SK-N-SH (cell line): ENCODE measurements at regions not wholly inside any gene's neighbourhood (a gene's known extent, or its start where the extent isn't known, plus 50 kb on each side); places are given as distances from the start of the nearest gene placed in this dataset.

Experiments
- CTCF ChIA-PET: fragments of 300-600, 350-600 bp; formaldehyde crosslinking; extraction: SDS; loops from one replicate; lab custom pipeline; 2021; lab: Yijun Ruan, JAX
- POLR2A ChIA-PET: fragments of 350-600 bp; sonication (Branson Sonifier 250); formaldehyde crosslinking; extraction: SDS; loops from one replicate; lab custom pipeline; 2020; ENCODE audit warnings: antibody characterized with exemption, inconsistent platforms; lab: Yijun Ruan, JAX
- DNase-seq: peaks from one replicate; pipeline ENCODE4 v3.0.0; 2012
- H2AFZ ChIP-seq: fragments of 200-600 bp; sonication (generic); 2 replicates; pipeline ENCODE4 v1.8.1; 2016; ENCODE audit warnings: antibody characterized with exemption, mild to moderate bottlenecking, low read depth
- H3F3A ChIP-seq: fragments of 200-600 bp; sonication (generic); replicated peaks from 2 replicates; pipeline ENCODE3; 2016; ENCODE audit warnings: antibody characterized with exemption, mild to moderate bottlenecking; ENCODE audit not compliant: insufficient read depth
- H3K27ac ChIP-seq, 2 experiments: fragments of 200-500 bp in 1 of 2; fragments of 200-600 bp in 1 of 2; sonication (Bioruptor generic) in 1 of 2; sonication (generic), shearing (Covaris generic) in 1 of 2; 2 replicates each; pipeline versions ENCODE4 v1.5.1 to v1.6.1; 2014 to 2016; ENCODE audit warnings: low read depth in 2 of 2, inconsistent platforms in 1 of 2, low read length in 1 of 2, mild to moderate bottlenecking in 1 of 2, mixed read lengths in 1 of 2
- H3K27me3 ChIP-seq: fragments of 200-600 bp; sonication (generic), shearing (Covaris generic); 2 replicates; pipeline ENCODE4 v1.6.1; 2016; ENCODE audit warnings: mixed run types; ENCODE audit not compliant: insufficient read depth
- H3K36me3 ChIP-seq, 2 experiments: fragments of 200-500 bp in 1 of 2; fragments of 200-600 bp in 1 of 2; sonication (Bioruptor generic) in 1 of 2; sonication (generic) in 1 of 2; replicated peaks in 1 of 2; 2 replicates each; pipeline versions ENCODE3 to v1.5.1; 2014 to 2016; ENCODE audit warnings: low read length in 1 of 2, mild to moderate bottlenecking in 1 of 2; ENCODE audit not compliant: insufficient read depth in 2 of 2, control insufficient read depth in 1 of 2
- H3K4me1 ChIP-seq, 2 experiments: fragments of 200-500 bp in 1 of 2; fragments of 200-600 bp in 1 of 2; sonication (Bioruptor generic) in 1 of 2; sonication (generic), shearing (Covaris generic) in 1 of 2; 2 replicates each; pipeline versions ENCODE4 v1.5.1 to v1.6.1; 2014 to 2016; ENCODE audit warnings: low read depth in 1 of 2, low read length in 1 of 2, mixed run types in 1 of 2; ENCODE audit not compliant: insufficient read depth in 2 of 2, control insufficient read depth in 1 of 2
- H3K4me2 ChIP-seq: fragments of 200-600 bp; sonication (generic), shearing (Covaris generic); 2 replicates; pipeline ENCODE4 v1.6.1; 2017; ENCODE audit warnings: mixed run types
- H3K4me3 ChIP-seq, 2 experiments: fragments of 200-500 bp in 1 of 2; fragments of 200-600 bp in 1 of 2; sonication (Bioruptor generic) in 1 of 2; sonication (generic), shearing (Covaris generic) in 1 of 2; 2 replicates each; pipeline versions ENCODE4 v1.5.1 to v1.8.1; 2014 to 2016; ENCODE audit warnings: low read depth in 2 of 2, inconsistent platforms in 1 of 2, low read length in 1 of 2, mild to moderate bottlenecking in 1 of 2, mixed read lengths in 1 of 2, moderate library complexity in 1 of 2
- H3K79me2 ChIP-seq: fragments of 200-600 bp; sonication (generic); 2 replicates; pipeline ENCODE4 v1.8.1; 2017; ENCODE audit warnings: mild to moderate bottlenecking; ENCODE audit not compliant: insufficient read depth
- H3K9ac ChIP-seq: fragments of 200-600 bp; sonication (generic); 2 replicates; pipeline ENCODE4 v1.6.1; 2017; ENCODE audit warnings: mixed run types
- H3K9me2 ChIP-seq: fragments of 200-600 bp; sonication (generic); 2 replicates; pipeline ENCODE4 v1.6.1; 2017; ENCODE audit warnings: mixed run types
- H3K9me3 ChIP-seq: fragments of 200-600 bp; sonication (generic); 2 replicates; pipeline ENCODE4 v1.6.1; 2017; ENCODE audit warnings: mixed run types, mild to moderate bottlenecking, moderate library complexity
- H4K20me1 ChIP-seq: fragments of 200-600 bp; sonication (generic); 2 replicates; pipeline ENCODE4 v1.6.1; 2017; ENCODE audit warnings: mild to moderate bottlenecking, mixed run types; ENCODE audit not compliant: insufficient read depth
- CHD2 ChIP-seq: fragments of 150-350 bp; IDR thresholded peaks from 2 replicates; pipeline ENCODE4 v1.6.1; 2018; ENCODE audit warnings: low read length; ENCODE audit not compliant: partially characterized antibody
- EP300 ChIP-seq, 2 experiments: IDR thresholded peaks; 2 replicates each; pipeline versions ENCODE4 v1.4.0 to v1.6.1; 2012; ENCODE audit warnings: borderline replicate concordance in 1 of 2, low read depth in 1 of 2, low read length in 1 of 2
- FOSL2 ChIP-seq: IDR thresholded peaks from 2 replicates; pipeline ENCODE4 v1.4.0; 2012; ENCODE audit warnings: low read depth, mild to moderate bottlenecking, moderate library complexity, borderline replicate concordance
- FOXJ3 ChIP-seq: sonication (generic); formaldehyde crosslinking; IDR thresholded peaks from 2 replicates; pipeline ENCODE4 v1.5.1; 2020; ENCODE audit warnings: mild to moderate bottlenecking, missing genetic modification reagents
- FOXM1 ChIP-seq: IDR thresholded peaks from 2 replicates; pipeline ENCODE4 v1.4.0; 2012; ENCODE audit warnings: low read depth, mild to moderate bottlenecking
- GABPA ChIP-seq: IDR thresholded peaks from 2 replicates; pipeline ENCODE4 v1.4.0; 2012; ENCODE audit warnings: low read depth, mild to moderate bottlenecking
- GATA2 ChIP-seq: sonication (generic); formaldehyde crosslinking; IDR thresholded peaks from 2 replicates; pipeline ENCODE4 v1.5.0; 2020; ENCODE audit warnings: mild to moderate bottlenecking, missing genetic modification reagents
- MEF2A ChIP-seq: IDR thresholded peaks from 2 replicates; pipeline ENCODE4 v1.4.0; 2012; ENCODE audit warnings: low read depth, borderline replicate concordance
- NRF1 ChIP-seq: IDR thresholded peaks from 2 replicates; pipeline ENCODE4 v1.6.1; 2012; ENCODE audit warnings: low read depth, mild to moderate bottlenecking, low read length
- RAD21 ChIP-seq: IDR thresholded peaks from 2 replicates; pipeline ENCODE4 v1.6.1; 2012; ENCODE audit warnings: mild to moderate bottlenecking, low read length
- RFX5 ChIP-seq: IDR thresholded peaks from 2 replicates; pipeline ENCODE4 v1.6.1; 2012; ENCODE audit warnings: mild to moderate bottlenecking, improper control_type of control experiment, low read length
- RXRA ChIP-seq: IDR thresholded peaks from 2 replicates; pipeline ENCODE4 v1.4.0; 2012; ENCODE audit warnings: low read depth, mild to moderate bottlenecking, borderline replicate concordance
- SIN3A ChIP-seq: IDR thresholded peaks from 2 replicates; pipeline ENCODE4 v1.6.1; 2012; ENCODE audit warnings: low read depth, mild to moderate bottlenecking, low read length, moderate library complexity, borderline replicate concordance
- SMC3 ChIP-seq: IDR thresholded peaks from 2 replicates; pipeline ENCODE4 v1.6.1; 2012; ENCODE audit warnings: low read depth, low read length, improper control_type of control experiment
- TAF1 ChIP-seq: IDR thresholded peaks from 2 replicates; pipeline ENCODE4 v1.6.1; 2012; ENCODE audit warnings: low read depth, mild to moderate bottlenecking, low read length, moderate library complexity, borderline replicate concordance
- TCF12 ChIP-seq: IDR thresholded peaks from 2 replicates; pipeline ENCODE4 v1.4.0; 2012
- TEAD4 ChIP-seq: IDR thresholded peaks from 2 replicates; pipeline ENCODE4 v1.4.0; 2012; ENCODE audit warnings: mild to moderate bottlenecking, borderline replicate concordance; ENCODE audit not compliant: insufficient read depth
- USF2 ChIP-seq: fragments of 150-350 bp; IDR thresholded peaks from 2 replicates; pipeline ENCODE4 v1.6.1; 2017; ENCODE audit warnings: antibody characterized with exemption, low read length, low read depth, borderline replicate concordance
- ZBTB33 ChIP-seq: IDR thresholded peaks from 2 replicates; pipeline ENCODE4 v1.4.0; 2012; ENCODE audit warnings: low read depth, borderline replicate concordance
- WGBS: methylation state at CpG from one replicate; pipeline ENCODE4 v1.1.6; 2017; ENCODE audit warnings: low lambda C conversion rate; 5-methylcytosine and 5-hydroxymethylcytosine counted together
- TF ChIP-seq, protein P1 (sequence below): IDR thresholded peaks from 2 replicates; pipeline ENCODE4 v1.4.0; 2012; ENCODE audit warnings: low read depth, borderline replicate concordance
- TF ChIP-seq, protein P2 (sequence below): fragments of 200-600 bp; sonication (generic); IDR thresholded peaks from 2 replicates; pipeline ENCODE4 v1.6.1; 2017; ENCODE audit warnings: antibody characterized with exemption, mild to moderate bottlenecking, moderate library complexity
- TF ChIP-seq, protein P3 (sequence below): IDR thresholded peaks from 2 replicates; pipeline ENCODE4 v1.4.0; 2012; ENCODE audit warnings: low read depth

DNA sequence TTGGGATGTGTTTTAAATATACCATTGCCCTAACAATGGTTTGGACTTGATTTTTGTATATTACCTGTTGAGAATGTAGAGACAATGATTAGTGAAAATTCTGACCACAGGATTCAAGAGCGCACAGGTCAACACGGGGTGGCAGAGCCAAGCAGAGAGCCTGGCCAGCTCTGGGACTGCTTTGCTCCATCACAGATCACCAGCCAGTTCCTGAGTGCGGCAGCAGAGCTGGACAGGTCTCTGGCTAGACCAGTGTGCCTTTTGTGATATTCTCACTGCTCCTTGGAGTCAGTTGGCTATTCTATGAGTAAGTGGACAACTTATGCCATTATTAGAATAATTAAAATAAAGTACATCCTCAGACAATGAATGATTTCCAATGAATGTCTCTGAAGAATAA, 351.2 kb upstream of the ATP10A start:
- no peaks in the 10 kb centered on the region for H4K20me1 ChIP-seq
- H3K4me3 ChIP-seq: no peak overlapping the region
- H2AFZ ChIP-seq: no peak overlapping the region
- DNase-seq: no peak
- H3K27me3 ChIP-seq: no peaks in the 10 kb centered on the region
- H3K9me3 ChIP-seq: no peaks in the 10 kb centered on the region; the same call in 1 of the 2 replicates
- H3K79me2 ChIP-seq: no peaks in the 10 kb centered on the region
- ChIA-PET POLR2A (no interaction called here), CTCF (interaction anchor here (0.6 kb wide), 1 partner anchor 1367 kb away, joined by 4 read pairs; no protein-coding TSS in a partner anchor)
- H3K4me2 ChIP-seq: no peak overlapping the region
- no peaks in the 10 kb centered on the region for H3K9me2 ChIP-seq
- WGBS: 40% methylated on average over 3 of the region's 3 CpGs
- H3F3A ChIP-seq: no peaks in the 10 kb centered on the region
- no peak overlapping the region for H3K9ac ChIP-seq
- TF ChIP-seq, protein P1, sequence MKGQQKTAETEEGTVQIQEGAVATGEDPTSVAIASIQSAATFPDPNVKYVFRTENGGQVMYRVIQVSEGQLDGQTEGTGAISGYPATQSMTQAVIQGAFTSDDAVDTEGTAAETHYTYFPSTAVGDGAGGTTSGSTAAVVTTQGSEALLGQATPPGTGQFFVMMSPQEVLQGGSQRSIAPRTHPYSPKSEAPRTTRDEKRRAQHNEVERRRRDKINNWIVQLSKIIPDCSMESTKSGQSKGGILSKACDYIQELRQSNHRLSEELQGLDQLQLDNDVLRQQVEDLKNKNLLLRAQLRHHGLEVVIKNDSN: no peak
- TF ChIP-seq TEAD4: no peak
- TF ChIP-seq GATA2 (CRISPR knock-in tag): no peak
- no peak overlapping the region for H3K27ac ChIP-seq
- no peaks in the 10 kb centered on the region for H3K36me3 ChIP-seq
- H3K4me1 ChIP-seq: no peaks in the 10 kb centered on the region

DNA sequence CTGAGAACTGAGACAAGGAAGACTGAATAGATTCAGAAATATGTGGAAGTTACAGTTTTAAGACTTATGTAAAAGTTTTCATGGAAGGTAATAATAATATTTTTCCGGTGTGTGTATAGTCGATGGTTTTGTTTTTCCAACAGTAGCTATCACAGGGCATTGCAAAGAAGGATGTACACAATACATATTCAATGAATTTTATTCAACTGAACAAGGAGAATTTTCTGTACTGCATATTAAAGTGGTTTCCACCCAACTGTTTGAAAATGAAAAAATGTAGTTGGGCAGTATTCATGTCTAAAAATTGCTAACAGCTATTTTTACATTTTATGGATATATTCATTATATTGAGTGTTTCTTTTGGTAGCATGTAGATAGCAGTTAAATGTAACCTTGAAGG, 350.3 kb upstream of the ATP10A start:
- H3K4me2 ChIP-seq: no peak overlapping the region
- no peaks in the 10 kb centered on the region; the same call in 1 of the 2 replicates for H3K9me3 ChIP-seq
- 20% methylated on average over 2 of the region's 2 CpGs for WGBS
- no peaks in the 10 kb centered on the region for H3F3A ChIP-seq
- no peak overlapping the region for H3K9ac ChIP-seq
- H3K4me3 ChIP-seq: no peak overlapping the region
- no peaks in the 10 kb centered on the region for H3K79me2 ChIP-seq
- H3K36me3 ChIP-seq: no peaks in the 10 kb centered on the region
- no peak for TF ChIP-seq FOSL2
- no peak for TF ChIP-seq TAF1
- TF ChIP-seq NRF1: no peak
- TF ChIP-seq ZBTB33: no peak
- TF ChIP-seq, protein P2, sequence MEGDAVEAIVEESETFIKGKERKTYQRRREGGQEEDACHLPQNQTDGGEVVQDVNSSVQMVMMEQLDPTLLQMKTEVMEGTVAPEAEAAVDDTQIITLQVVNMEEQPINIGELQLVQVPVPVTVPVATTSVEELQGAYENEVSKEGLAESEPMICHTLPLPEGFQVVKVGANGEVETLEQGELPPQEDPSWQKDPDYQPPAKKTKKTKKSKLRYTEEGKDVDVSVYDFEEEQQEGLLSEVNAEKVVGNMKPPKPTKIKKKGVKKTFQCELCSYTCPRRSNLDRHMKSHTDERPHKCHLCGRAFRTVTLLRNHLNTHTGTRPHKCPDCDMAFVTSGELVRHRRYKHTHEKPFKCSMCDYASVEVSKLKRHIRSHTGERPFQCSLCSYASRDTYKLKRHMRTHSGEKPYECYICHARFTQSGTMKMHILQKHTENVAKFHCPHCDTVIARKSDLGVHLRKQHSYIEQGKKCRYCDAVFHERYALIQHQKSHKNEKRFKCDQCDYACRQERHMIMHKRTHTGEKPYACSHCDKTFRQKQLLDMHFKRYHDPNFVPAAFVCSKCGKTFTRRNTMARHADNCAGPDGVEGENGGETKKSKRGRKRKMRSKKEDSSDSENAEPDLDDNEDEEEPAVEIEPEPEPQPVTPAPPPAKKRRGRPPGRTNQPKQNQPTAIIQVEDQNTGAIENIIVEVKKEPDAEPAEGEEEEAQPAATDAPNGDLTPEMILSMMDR: no peak
- TF ChIP-seq RFX5: no peak
- TF ChIP-seq USF2: no peak
- no peak for TF ChIP-seq SIN3A
- no peak for TF ChIP-seq CHD2
- TF ChIP-seq SMC3: no peak
- no peak for TF ChIP-seq FOXM1
- TF ChIP-seq EP300 (IDR thresholded peaks at IDR 0.05; ENCODE audit: borderline replicate concordance in 1 of 2, low read depth in 1 of 2, low read length in 1 of 2): no peak
- no peak for TF ChIP-seq MEF2A
- no peak for TF ChIP-seq GATA2 (CRISPR knock-in tag)
- TF ChIP-seq, protein P3, sequence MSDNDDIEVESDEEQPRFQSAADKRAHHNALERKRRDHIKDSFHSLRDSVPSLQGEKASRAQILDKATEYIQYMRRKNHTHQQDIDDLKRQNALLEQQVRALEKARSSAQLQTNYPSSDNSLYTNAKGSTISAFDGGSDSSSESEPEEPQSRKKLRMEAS: no peak
- no peak for TF ChIP-seq GABPA
- no peak for TF ChIP-seq RXRA
- no peak for TF ChIP-seq FOXJ3 (CRISPR knock-in tag)
- no peak for TF ChIP-seq RAD21
- TF ChIP-seq TCF12: no peak
- no peak for DNase-seq
- H3K4me1 ChIP-seq: no peaks in the 10 kb centered on the region
- H4K20me1 ChIP-seq: no peaks in the 10 kb centered on the region
- no peaks in the 10 kb centered on the region for H3K27me3 ChIP-seq
- no peaks in the 10 kb centered on the region for H3K9me2 ChIP-seq
- ChIA-PET POLR2A (no interaction called here), CTCF (no interaction called here)
- no peak overlapping the region for H3K27ac ChIP-seq
- no peak overlapping the region for H2AFZ ChIP-seq
